ENCODE measurements at regions not wholly inside any gene's neighbourhood (a gene's known extent, or its start where the extent isn't known, plus 50 kb on each side); places are given as distances from the start of the nearest gene placed in this dataset.

- Histone ChIP-seq H3K27ac (no peak overlapping the region), H3K36me3 (no peaks in the 10 kb centered on the region), H3K4me1 (no peaks in the 10 kb centered on the region), H3K27me3 (no peaks in the 10 kb centered on the region), H3K4me3 (no peak overlapping the region), H3K9me3 (no peaks in the 10 kb centered on the region)
- DNase-seq = no peak
- TF ChIP-seq POLR2A (IDR thresholded peaks at IDR 0.05) (no peak), CTCF (IDR thresholded peaks at IDR 0.05) (no peak)
These were observed 1696.0 kb upstream of the CDH9 start for GRCh38 chr5:28734396-28734795.

GRCh38 chr5:28729067-28729466 lies 1690.7 kb upstream of the CDH9 start:
- H3K27ac ChIP-seq = no peak overlapping the region
- no peaks in the 10 kb centered on the region for H3K27me3 ChIP-seq
- no peaks in the 10 kb centered on the region for H3K4me1 ChIP-seq
- no peak overlapping the region for H3K4me3 ChIP-seq
- TF ChIP-seq CTCF (IDR thresholded peaks at IDR 0.05) (no peak), POLR2A (IDR thresholded peaks at IDR 0.05) (no peak)
- no peaks in the 10 kb centered on the region for H3K9me3 ChIP-seq
- no peak for DNase-seq
- H3K36me3 ChIP-seq = no peaks in the 10 kb centered on the region

- Histone ChIP-seq H3K36me3 (no peaks in the 10 kb centered on the region), H3K27me3 (no peaks in the 10 kb centered on the region), H3K9me3 (no peaks in the 10 kb centered on the region), H3K27ac (no peak overlapping the region), H3K4me1 (no peaks in the 10 kb centered on the region), H3K4me3 (no peak overlapping the region)
- no peak for DNase-seq
- no peak for TF ChIP-seq POLR2A (IDR thresholded peaks at IDR 0.05)
- no peak for TF ChIP-seq CTCF (IDR thresholded peaks at IDR 0.05)
These were observed 1688.4 kb upstream of the CDH9 start for GRCh38 chr5:28726815-28727214.

- Histone ChIP-seq H3K27me3 (no peaks in the 10 kb centered on the region), H3K4me1 (no peaks in the 10 kb centered on the region), H3K27ac (no peak overlapping the region), H3K4me3 (no peak overlapping the region), H3K36me3 (no peaks in the 10 kb centered on the region), H3K9me3 (peaks cover 0 to 4% (median 0%) of the 10 kb centered on the region in 4 donors)
- TF ChIP-seq CTCF (IDR thresholded peaks at IDR 0.05) = no peak
- TF ChIP-seq POLR2A (IDR thresholded peaks at IDR 0.05) = no peak
- no peak for DNase-seq
These were observed 1686.6 kb upstream of the CDH9 start for GRCh38 chr5:28725001-28725400.

DNA sequence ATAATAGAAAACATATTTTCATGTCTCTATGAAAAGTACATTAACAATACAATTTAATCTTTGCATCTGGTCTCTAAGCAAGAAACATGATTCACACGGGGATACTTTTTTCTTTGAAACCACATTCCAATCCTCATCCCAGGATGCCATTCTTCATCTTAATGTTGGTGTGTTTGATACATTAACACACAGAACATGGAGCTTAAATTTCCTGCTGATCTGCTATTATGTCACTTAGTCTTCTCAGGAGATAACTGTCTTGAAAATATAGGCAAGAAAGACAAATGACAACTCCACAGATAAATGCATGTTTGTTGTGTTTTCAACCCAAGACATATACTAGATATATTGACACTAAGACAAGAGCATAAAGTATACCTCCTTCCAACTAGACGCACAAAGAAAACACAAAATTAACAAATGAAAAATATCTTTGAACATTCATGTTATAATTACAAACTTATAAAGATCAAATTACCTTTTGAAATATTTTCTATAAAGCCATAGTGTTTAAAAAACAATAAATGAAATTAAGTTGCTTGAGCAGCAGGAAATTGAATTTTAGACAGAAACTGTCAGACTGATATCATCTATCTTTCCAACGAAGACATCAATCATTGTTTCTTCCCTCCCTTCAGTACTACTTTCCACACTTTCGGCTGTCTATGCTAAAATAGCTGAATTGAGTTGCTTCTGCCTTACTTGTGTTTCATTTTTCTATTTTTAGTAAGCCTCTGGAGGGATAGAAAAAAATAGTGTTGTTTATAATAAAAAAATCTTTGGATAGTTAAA lies 1676.7 kb upstream of the CDH9 start:
- no peak for DNase-seq
- TF ChIP-seq CTCF (IDR thresholded peaks at IDR 0.05) = no peak
- no peak for TF ChIP-seq POLR2A (IDR thresholded peaks at IDR 0.05)
- no peaks in the 10 kb centered on the region for H3K4me1 ChIP-seq
- no peaks in the 10 kb centered on the region for H3K9me3 ChIP-seq
- no peak overlapping the region for H3K4me3 ChIP-seq
- H3K36me3 ChIP-seq = no peaks in the 10 kb centered on the region
- H3K27me3 ChIP-seq = no peaks in the 10 kb centered on the region
- no peak overlapping the region for H3K27ac ChIP-seq

All from Peyer's patch (tissue), 4 donors.